B cell (primary cell): ENCODE measurements at regions not wholly inside any gene's neighbourhood (a gene's known extent, or its start where the extent isn't known, plus 50 kb on each side); places are given as distances from the start of the nearest gene placed in this dataset.
"Not testable (repeated sequence)": the region's sequence is repeated elsewhere in the genome, so short reads cannot be mapped to it uniquely, and the experiment has no call there.

ENCODE experiments used
- ATAC-seq: fragments of 200-7000 bp; cut with Tn5 transposase; one replicate; pipeline ENCODE4 v1.10.0; 2021; ENCODE audit warnings: low read depth, mild to moderate bottlenecking, moderate number of reproducible peaks, moderate library complexity
- CTCF ChIA-PET: fragments of 350-600 bp; sonication (Branson Sonifier 250); formaldehyde crosslinking; loops from one replicate; lab custom pipeline; 2021; ENCODE audit warnings: antibody characterized with exemption, inconsistent platforms; lab: Charles Lee
- POLR2A ChIA-PET: fragments of 350-600 bp; sonication (Branson Sonifier 250); formaldehyde crosslinking; loops from one replicate; lab custom pipeline; 2021; ENCODE audit warnings: antibody characterized with exemption; lab: Charles Lee
- DNase-seq: peaks from one replicate; pipeline ENCODE4 v3.0.0; 2013
- H2AFZ ChIP-seq: 2 replicates; pipeline ENCODE4 v1.6.1; 2012; ENCODE audit warnings: mild to moderate bottlenecking, low read depth, low read length; ENCODE audit not compliant: insufficient read depth, poor library complexity, severe bottlenecking
- H3K27ac ChIP-seq, 2 donors: 1 replicate in 1 of 2; 2 replicates in 1 of 2; pipeline ENCODE4 v1.5.1; 2012 to 2013; ENCODE audit warnings: low read length in 2 of 2, mild to moderate bottlenecking in 2 of 2, moderate library complexity in 1 of 2
- H3K27me3 ChIP-seq, 4 experiments: fragments of 200-600 bp in 1 of 4; sonication (generic) in 1 of 4; replicated peaks in 1 of 4; 1 replicate in 2 of 4; 2 replicates in 2 of 4; pipeline versions ENCODE4 v1.6.1 to v1.7.0; 2013 to 2016; ENCODE audit warnings: low read length in 3 of 4, mild to moderate bottlenecking in 2 of 4, mixed read lengths in 1 of 4, moderate library complexity in 1 of 4; ENCODE audit not compliant: insufficient read depth in 4 of 4, control insufficient read depth in 3 of 4; ENCODE audit errors: control extremely low read depth in 1 of 4
- H3K36me3 ChIP-seq, 2 experiments: replicated peaks in 1 of 2; 1 replicate in 1 of 2; 2 replicates in 1 of 2; pipeline versions ENCODE4 v1.6.1 to v1.7.1; 2013; ENCODE audit warnings: low read length in 1 of 2; ENCODE audit not compliant: insufficient read depth in 2 of 2, control insufficient read depth in 1 of 2; ENCODE audit errors: control extremely low read depth in 1 of 2, extremely low read depth in 1 of 2
- H3K4me1 ChIP-seq, 2 donors: fragments of 200-600 bp in 1 of 2; sonication (generic) in 1 of 2; 1 replicate in 1 of 2; 2 replicates in 1 of 2; pipeline versions ENCODE4 v1.5.1 to v1.6.1; 2013 to 2017; ENCODE audit warnings: low read length in 2 of 2; ENCODE audit not compliant: control insufficient read depth in 2 of 2, insufficient read depth in 2 of 2
- H3K4me2 ChIP-seq: replicated peaks from 2 replicates; pipeline ENCODE3; 2012; ENCODE audit warnings: mild to moderate bottlenecking, low read depth, low read length; ENCODE audit not compliant: poor library complexity, severe bottlenecking
- H3K4me3 ChIP-seq, 5 experiments: fragments of 200-600 bp in 1 of 5; sonication (generic) in 1 of 5; 1 replicate in 3 of 5; 2 replicates in 2 of 5; pipeline versions ENCODE4 v1.5.1 to v1.7.0; 2011 to 2016; ENCODE audit warnings: low read length in 4 of 5, mild to moderate bottlenecking in 4 of 5, low read depth in 2 of 5, control low read depth in 1 of 5, moderate library complexity in 1 of 5; ENCODE audit not compliant: insufficient read depth in 1 of 5; ENCODE audit errors: control extremely low read depth in 1 of 5, extremely low read depth in 1 of 5
- H3K79me2 ChIP-seq: fragments of 200-600 bp; sonication (generic); one replicate; pipeline ENCODE4 v1.6.0; 2016; ENCODE audit warnings: low read length; ENCODE audit not compliant: control insufficient read depth, insufficient read depth
- H3K9ac ChIP-seq: fragments of 200-600 bp; sonication (generic); 2 replicates; pipeline ENCODE4 v1.6.1; 2017; ENCODE audit warnings: mild to moderate bottlenecking, low read length, moderate library complexity
- H3K9me3 ChIP-seq, 3 donors: one replicate each; pipeline versions ENCODE4 v1.6.1 to v1.7.1; 2013; ENCODE audit warnings: low read length in 2 of 3; ENCODE audit not compliant: control insufficient read depth in 2 of 3, insufficient read depth in 1 of 3; ENCODE audit errors: control extremely low read depth in 1 of 3
- H4K20me1 ChIP-seq: 2 replicates; pipeline ENCODE4 v1.6.0; 2012; ENCODE audit warnings: mild to moderate bottlenecking, low read length; ENCODE audit not compliant: insufficient read depth, control insufficient read depth, poor library complexity, severe bottlenecking
- H3K27ac Mint-ChIP-seq: one replicate; pipeline ENCODE4 v1.8.0; 2021; ENCODE audit warnings: mixed read lengths
- H3K27me3 Mint-ChIP-seq: one replicate; pipeline ENCODE4 v1.8.0; 2021; ENCODE audit warnings: mixed read lengths
- H3K4me1 Mint-ChIP-seq: one replicate; pipeline ENCODE4 v1.8.0; 2021; ENCODE audit warnings: mixed read lengths
- H3K4me3 Mint-ChIP-seq: one replicate; pipeline ENCODE4 v1.8.0; 2021; ENCODE audit warnings: mixed read lengths
- H3K9me3 Mint-ChIP-seq: one replicate; pipeline ENCODE4 v1.8.0; 2022; ENCODE audit warnings: mixed read lengths; ENCODE audit not compliant: insufficient read depth
- CTCF ChIP-seq: fragments of 200-600 bp; IDR thresholded peaks from one replicate; pipeline ENCODE4 v1.8.0; 2022; ENCODE audit warnings: antibody characterized with exemption, mild to moderate bottlenecking
- EZH2 ChIP-seq: IDR thresholded peaks from 2 replicates; pipeline ENCODE4 v1.6.1; 2012; ENCODE audit warnings: borderline replicate concordance, low read depth, mild to moderate bottlenecking, moderate library complexity, low read length; ENCODE audit not compliant: insufficient read depth, poor library complexity, severe bottlenecking
- WGBS: methylation state at CpG from one replicate; pipeline ENCODE4 v1.1.5; 2013; ENCODE audit warnings: missing lambda C conversion rate; ENCODE audit not compliant: insufficient coverage; 5-methylcytosine and 5-hydroxymethylcytosine counted together
- intact Hi-C: fragments of 100-400 bp; cut with micrococcal nuclease; formaldehyde crosslinking; loops from one replicate; pipeline ENCODE4 v1.10.0; 2022

DNA sequence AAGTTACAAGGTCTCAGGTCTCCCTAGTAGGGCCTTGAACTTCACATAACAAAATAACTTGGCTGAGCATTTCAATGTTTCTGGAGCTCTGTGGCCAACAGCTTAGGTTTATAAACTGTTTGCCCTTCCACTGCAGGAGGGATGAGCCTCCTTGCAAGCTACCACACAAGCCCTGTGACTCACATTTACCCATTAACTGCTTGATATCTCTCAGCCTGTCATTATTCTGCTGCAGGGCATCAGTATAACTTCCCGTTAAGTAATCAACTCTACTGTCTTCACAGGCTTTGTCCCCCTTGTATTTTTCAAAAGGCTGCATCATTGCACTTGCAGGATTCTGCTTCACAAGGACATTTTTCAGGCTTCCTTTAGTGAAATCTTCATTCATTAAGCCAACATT is 151.7 kb upstream of the CXCL13 start:
- Histone ChIP-seq H3K27me3 (no peaks in the 10 kb centered on the region), H3K4me1 (no peaks in the 10 kb centered on the region), H2AFZ (no peak overlapping the region), H3K36me3 (no peaks in the 10 kb centered on the region), H3K4me3 (no peak overlapping the region), H3K9me3 (no peaks in the 10 kb centered on the region), H3K9ac (no peak overlapping the region), H4K20me1 (no peaks in the 10 kb centered on the region), H3K27ac (no peak overlapping the region), H3K4me2 (no peak overlapping the region), H3K79me2 (no peaks in the 10 kb centered on the region)
- H3K4me3 Mint-ChIP-seq = no peak overlapping the region
- no peak for TF ChIP-seq CTCF
- 100% methylated on average over 1 of the region's 1 CpG for WGBS
- DNase-seq (no peak), ATAC-seq (no peak)
- intact Hi-C loops = no loop called here
- CTCF ChIA-PET = no interaction called here
- no peaks in the 10 kb centered on the region for H3K27me3 Mint-ChIP-seq
- peaks cover 3% of the 10 kb centered on the region for H3K9me3 Mint-ChIP-seq
- H3K4me1 Mint-ChIP-seq = no peaks in the 10 kb centered on the region
- POLR2A ChIA-PET = no interaction called here
- no peak overlapping the region for H3K27ac Mint-ChIP-seq

- intact Hi-C loops = no loop called here
- Mint-ChIP-seq H3K27me3 (no peaks in the 10 kb centered on the region), H3K4me3 (no peak overlapping the region), H3K27ac (no peak overlapping the region), H3K9me3 (peaks cover 5% of the 10 kb centered on the region), H3K4me1 (no peaks in the 10 kb centered on the region)
- Histone ChIP-seq H3K9me3 (no peaks in the 10 kb centered on the region), H3K9ac (no peak overlapping the region), H2AFZ (no peak overlapping the region), H4K20me1 (no peaks in the 10 kb centered on the region), H3K79me2 (no peaks in the 10 kb centered on the region), H3K4me1 (no peaks in the 10 kb centered on the region), H3K27me3 (no peaks in the 10 kb centered on the region), H3K4me2 (no peak overlapping the region), H3K4me3 (no peak overlapping the region), H3K36me3 (no peaks in the 10 kb centered on the region), H3K27ac (no peak overlapping the region)
- DNase-seq (no peak), ATAC-seq (no peak)
- CTCF ChIA-PET = interaction anchor here (0.7 kb wide), 1 partner anchor 128 kb away, joined by 3 read pairs; no protein-coding TSS in a partner anchor
- TF ChIP-seq EZH2 = no peak
- no peak for TF ChIP-seq CTCF
- WGBS = no CpG with 5 or more reads among the region's 1 CpG
- POLR2A ChIA-PET = no interaction called here
Measured at GRCh38 chr4:77454858-77455257, 150.8 kb upstream of the CXCL13 start.

- H3K9me3 ChIP-seq, H3K4me3 Mint-ChIP-seq, DNase-seq, H3K9ac ChIP-seq, ATAC-seq, H4K20me1 ChIP-seq, H3K4me3 ChIP-seq, H3K79me2 ChIP-seq, POLR2A ChIA-PET, H3K36me3 ChIP-seq, H3K9me3 Mint-ChIP-seq, H3K4me2 ChIP-seq, H3K4me1 Mint-ChIP-seq, H3K27me3 Mint-ChIP-seq, H3K27ac Mint-ChIP-seq, H2AFZ ChIP-seq, H3K27me3 ChIP-seq, H3K4me1 ChIP-seq, H3K27ac ChIP-seq: not testable (repeated sequence)
- 89% methylated on average over 1 of the region's 2 CpGs for WGBS
- intact Hi-C loops = loop anchor here (5.0 kb wide), 1 partner anchor 482 kb away; no protein-coding TSS in a partner anchor
- CTCF ChIA-PET = interaction anchor here (1.4 to 3.1 kb wide), 4 partner anchors 133 to 156 kb away, joined by 4 to 23 read pairs (median 10); no protein-coding TSS in a partner anchor
Measured at GRCh38 chr4:77464100-77464499, 141.5 kb upstream of the CXCL13 start.
